Coronary artery (tissue), 2 donors: ENCODE measurements at regions not wholly inside any gene's neighbourhood (a gene's known extent, or its start where the extent isn't known, plus 50 kb on each side); places are given as distances from the start of the nearest gene placed in this dataset.

Experiments used
- DNase-seq: peaks from one replicate; pipeline ENCODE4 v3.0.0-alpha.2; 2017; ENCODE audit warnings: low spot score
- H3K27ac ChIP-seq, 2 donors: fragments of 200-600 bp; sonication (generic); one replicate each; pipeline ENCODE4 v1.5.1; 2016 to 2019
- H3K4me3 ChIP-seq: fragments of 200-600 bp; sonication (generic); 2 replicates; pipeline ENCODE4 v1.5.1; 2016; ENCODE audit warnings: mild to moderate bottlenecking, moderate library complexity
- CTCF ChIP-seq: fragments of 200-600 bp; sonication (generic); IDR thresholded peaks from one replicate; pipeline ENCODE4 v1.5.1; 2019; ENCODE audit warnings: antibody characterized with exemption

- H3K4me3 ChIP-seq = no peak overlapping the region
- no peak for DNase-seq
- H3K27ac ChIP-seq = no peak overlapping the region
- TF ChIP-seq CTCF = no peak
Observed at GRCh38 chr5:43993634-43994351, 390.8 kb downstream of the NNT start.

- H3K27ac ChIP-seq = no peak overlapping the region
- no peak for DNase-seq
- TF ChIP-seq CTCF = no peak
- no peak overlapping the region for H3K4me3 ChIP-seq
Observed at GRCh38 chr5:43985411-43985810, 382.4 kb downstream of the NNT start.

- TF ChIP-seq CTCF = no peak
- H3K27ac ChIP-seq = no peak overlapping the region
- DNase-seq = no peak
- H3K4me3 ChIP-seq = no peak overlapping the region
Observed at GRCh38 chr5:43981556-43981955, 378.6 kb downstream of the NNT start.

- no peak overlapping the region for H3K27ac ChIP-seq
- no peak for TF ChIP-seq CTCF
- no peak for DNase-seq
- no peak overlapping the region for H3K4me3 ChIP-seq
Observed at GRCh38 chr5:43973908-43974307, 370.9 kb downstream of the NNT start.

- no peak overlapping the region for H3K4me3 ChIP-seq
- no peak overlapping the region for H3K27ac ChIP-seq
- no peak for DNase-seq
- TF ChIP-seq CTCF = no peak
Observed at GRCh38 chr5:43973318-43973717, 370.3 kb downstream of the NNT start.

GRCh38 chr5:43967165-43967564 lies 364.2 kb downstream of the NNT start:
- DNase-seq = no peak
- Histone ChIP-seq H3K27ac (no peak overlapping the region), H3K4me3 (no peak overlapping the region)
- no peak for TF ChIP-seq CTCF

- Histone ChIP-seq H3K27ac (no peak overlapping the region), H3K4me3 (no peak overlapping the region)
- no peak for TF ChIP-seq CTCF
- DNase-seq = no peak
Observed at GRCh38 chr5:43959144-43959543, 356.2 kb downstream of the NNT start.
